AG09309 (cell line): ENCODE measurements at regions not wholly inside any gene's neighbourhood (a gene's known extent, or its start where the extent isn't known, plus 50 kb on each side); places are given as distances from the start of the nearest gene placed in this dataset.

Source experiments
- DNase-seq: peaks from one replicate; pipeline ENCODE4 v3.0.0-alpha.2; 2010; ENCODE audit warnings: low read depth
- H3K4me3 ChIP-seq: 2 replicates; pipeline ENCODE4 v1.5.1; 2011; ENCODE audit warnings: mild to moderate bottlenecking, low read depth, low read length, moderate library complexity; ENCODE audit not compliant: control insufficient read depth
- TF ChIP-seq, protein P1 (sequence below): IDR thresholded peaks from 2 replicates; pipeline ENCODE4 v1.5.1; 2011; ENCODE audit warnings: mild to moderate bottlenecking, low read depth, low read length, inconsistent platforms; ENCODE audit not compliant: insufficient read depth, control insufficient read depth; ENCODE audit errors: missing control alignments

DNA sequence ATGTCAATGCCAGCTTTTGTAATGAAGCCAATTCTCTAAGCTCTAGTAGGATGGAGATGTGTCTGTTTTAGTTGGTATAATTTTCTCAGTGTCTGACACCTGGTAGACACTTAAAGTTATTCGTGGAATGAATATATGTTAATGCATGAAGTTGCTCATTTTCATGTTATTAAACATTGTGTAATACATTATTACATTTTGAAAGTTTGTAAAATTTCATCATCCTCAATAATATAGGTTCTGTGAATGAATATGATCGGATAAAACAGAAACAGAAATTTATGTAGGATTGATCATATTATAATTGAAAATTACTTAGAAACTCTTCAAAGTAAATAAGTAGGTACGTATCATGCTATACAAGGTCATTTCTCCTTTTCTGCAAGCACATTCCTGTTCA, 625.3 kb downstream of the PLA2G4A start:
- no peak for DNase-seq
- TF ChIP-seq, protein P1, sequence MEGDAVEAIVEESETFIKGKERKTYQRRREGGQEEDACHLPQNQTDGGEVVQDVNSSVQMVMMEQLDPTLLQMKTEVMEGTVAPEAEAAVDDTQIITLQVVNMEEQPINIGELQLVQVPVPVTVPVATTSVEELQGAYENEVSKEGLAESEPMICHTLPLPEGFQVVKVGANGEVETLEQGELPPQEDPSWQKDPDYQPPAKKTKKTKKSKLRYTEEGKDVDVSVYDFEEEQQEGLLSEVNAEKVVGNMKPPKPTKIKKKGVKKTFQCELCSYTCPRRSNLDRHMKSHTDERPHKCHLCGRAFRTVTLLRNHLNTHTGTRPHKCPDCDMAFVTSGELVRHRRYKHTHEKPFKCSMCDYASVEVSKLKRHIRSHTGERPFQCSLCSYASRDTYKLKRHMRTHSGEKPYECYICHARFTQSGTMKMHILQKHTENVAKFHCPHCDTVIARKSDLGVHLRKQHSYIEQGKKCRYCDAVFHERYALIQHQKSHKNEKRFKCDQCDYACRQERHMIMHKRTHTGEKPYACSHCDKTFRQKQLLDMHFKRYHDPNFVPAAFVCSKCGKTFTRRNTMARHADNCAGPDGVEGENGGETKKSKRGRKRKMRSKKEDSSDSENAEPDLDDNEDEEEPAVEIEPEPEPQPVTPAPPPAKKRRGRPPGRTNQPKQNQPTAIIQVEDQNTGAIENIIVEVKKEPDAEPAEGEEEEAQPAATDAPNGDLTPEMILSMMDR, result no peak
- H3K4me3 ChIP-seq, result no peak overlapping the region

DNA sequence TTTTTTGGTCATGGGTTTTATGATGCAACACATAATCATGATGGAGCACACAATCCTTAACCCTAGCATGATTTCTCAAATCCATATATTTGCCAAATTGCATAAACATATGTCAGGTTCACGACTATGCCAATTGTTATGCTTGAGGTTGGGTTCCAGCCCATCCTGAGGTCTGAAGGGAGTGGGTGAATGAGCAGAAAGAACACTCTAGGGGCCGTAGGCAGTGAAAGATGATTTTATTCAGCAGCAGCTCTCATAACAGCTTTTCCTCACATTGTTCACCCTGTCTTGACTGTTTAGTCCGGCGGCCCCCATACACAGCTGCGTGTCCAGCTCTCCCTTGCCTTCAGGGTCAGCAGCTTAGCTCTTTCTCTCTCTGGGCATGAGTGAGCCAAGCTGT, 627.7 kb downstream of the PLA2G4A start:
- no peak overlapping the region for H3K4me3 ChIP-seq
- DNase-seq, result no peak
- TF ChIP-seq, protein P1, result no peak

DNA sequence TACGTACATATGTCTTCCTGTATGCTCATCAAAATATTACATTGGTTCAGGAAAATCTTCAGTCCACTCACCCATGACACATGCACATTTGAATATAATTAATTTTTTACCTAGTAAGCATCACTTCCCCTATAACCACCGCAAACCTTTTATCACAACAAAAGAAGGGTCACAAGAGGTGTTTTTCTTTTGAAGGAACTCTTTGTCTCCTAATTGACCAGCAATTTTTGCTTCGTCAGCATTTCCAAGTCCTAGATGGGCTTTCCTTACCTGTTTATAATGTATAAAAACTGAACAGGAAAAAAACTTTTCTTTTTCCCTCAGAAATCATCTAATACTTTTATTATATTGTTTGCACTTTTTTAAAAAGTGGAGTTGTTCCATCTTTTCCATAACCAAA, 631.3 kb downstream of the PLA2G4A start:
- TF ChIP-seq, protein P1, result no peak
- DNase-seq, result no peak
- H3K4me3 ChIP-seq, result no peak overlapping the region

DNA sequence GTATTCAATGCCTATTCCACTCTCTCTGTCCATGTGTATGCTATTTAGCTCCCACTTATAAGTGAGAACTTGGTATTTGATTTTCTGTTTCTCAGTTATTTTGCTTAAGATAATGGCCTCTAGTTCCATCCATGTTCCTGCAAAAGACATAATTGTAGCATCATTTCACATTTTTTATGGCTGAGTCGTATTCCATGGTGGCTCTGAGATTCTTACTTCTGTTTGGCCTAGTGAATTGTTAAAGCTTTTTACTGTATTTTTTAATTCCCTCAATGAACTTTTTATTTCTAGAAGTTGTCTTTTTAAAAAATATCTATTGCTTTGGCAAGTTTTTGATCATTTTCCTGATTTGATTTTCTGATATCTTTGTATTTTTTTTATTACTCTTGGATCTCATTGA, 635.6 kb downstream of the PLA2G4A start:
- TF ChIP-seq, protein P1, result no peak
- no peak for DNase-seq
- no peak overlapping the region for H3K4me3 ChIP-seq

DNA sequence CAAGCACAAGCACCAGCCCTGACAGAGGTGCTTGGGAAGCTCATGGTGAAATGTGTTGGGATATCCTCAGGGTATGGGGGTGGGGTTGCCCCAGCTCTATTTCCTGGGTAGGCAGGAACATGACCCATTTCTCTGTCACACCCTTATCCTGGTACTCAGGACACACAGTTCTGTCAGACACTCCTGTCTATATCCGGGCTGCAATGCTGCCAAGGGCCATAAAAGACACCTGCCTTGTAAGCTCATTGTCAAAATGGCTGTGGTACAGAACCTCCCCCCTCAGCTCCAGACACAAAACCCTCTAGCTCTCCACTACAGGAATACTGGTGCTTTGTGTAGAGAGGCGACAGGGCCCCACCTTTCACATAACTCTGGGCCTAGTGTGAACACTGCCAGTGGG, 636.7 kb downstream of the PLA2G4A start:
- DNase-seq, result no peak
- TF ChIP-seq, protein P1, result no peak
- H3K4me3 ChIP-seq, result no peak overlapping the region

DNA sequence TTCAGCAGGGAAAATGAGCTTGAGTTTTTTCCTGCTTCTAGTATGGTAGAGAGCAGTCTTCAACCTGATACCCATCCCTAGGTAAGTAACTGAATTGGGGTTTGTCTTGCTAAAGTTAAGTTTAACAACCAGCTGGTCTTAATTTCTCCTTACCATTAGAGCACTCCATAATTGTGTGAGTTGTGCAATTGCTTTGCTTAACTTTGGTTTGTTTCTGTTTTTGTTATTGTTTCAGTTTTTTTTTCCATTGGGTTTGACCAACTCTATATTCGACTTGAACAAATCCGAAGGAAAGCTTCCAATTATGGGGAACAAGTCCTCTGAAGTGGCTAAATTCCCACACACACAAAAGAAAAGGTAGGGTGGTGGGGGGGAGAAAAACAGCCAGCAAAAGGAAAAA, 641.1 kb downstream of the PLA2G4A start:
- H3K4me3 ChIP-seq, result no peak overlapping the region
- TF ChIP-seq, protein P1, result no peak
- no peak for DNase-seq

DNA sequence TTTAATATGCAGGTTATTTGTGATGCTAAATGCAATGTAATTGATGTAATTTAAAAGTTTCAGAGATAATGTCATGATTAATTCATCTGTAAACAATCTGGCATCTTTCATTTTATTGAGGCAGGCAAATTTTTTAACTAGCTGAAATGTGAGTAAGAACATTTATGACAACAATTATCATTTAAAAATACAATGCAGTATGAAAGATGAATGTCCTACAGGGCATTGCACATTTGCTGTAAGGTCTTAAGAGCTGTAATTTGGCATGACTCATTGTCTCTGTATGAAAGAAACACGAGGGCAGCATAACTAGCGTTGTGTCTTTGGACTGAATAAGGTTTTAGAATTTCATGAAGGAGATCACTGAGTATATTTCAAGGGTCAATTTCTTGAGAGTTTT, 642.8 kb downstream of the PLA2G4A start:
- DNase-seq, result no peak
- H3K4me3 ChIP-seq, result no peak overlapping the region
- TF ChIP-seq, protein P1, result no peak
